ENCODE measurements at regions not wholly inside any gene's neighbourhood (a gene's known extent, or its start where the extent isn't known, plus 50 kb on each side); places are given as distances from the start of the nearest gene placed in this dataset.

DNA sequence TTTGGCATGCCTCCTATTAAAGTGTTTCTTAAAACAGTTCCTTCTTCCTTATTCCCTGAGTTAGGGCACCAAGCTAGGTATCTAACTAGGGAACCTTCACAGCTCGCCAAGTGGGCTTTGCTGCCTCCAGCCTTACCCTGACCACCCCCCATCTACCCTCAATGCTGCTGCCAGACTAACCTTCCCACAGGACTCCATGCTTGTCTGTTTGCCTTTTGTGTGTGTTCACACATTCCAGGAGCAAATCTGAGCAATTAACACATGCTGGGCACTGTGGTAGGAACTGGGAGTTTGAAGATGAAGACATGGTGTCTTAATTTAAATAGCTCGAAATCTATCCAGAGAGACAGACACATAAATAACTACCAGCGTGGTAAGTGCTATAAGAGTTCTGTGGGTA is 185.2 kb downstream of the MZT1 start:
- ChIA-PET POLR2A (ENCODE audit: low non-redundant PET) (no interaction called here), CTCF (no interaction called here)
- intact Hi-C loops (cut with micrococcal nuclease; ENCODE audit: unreplicated experiment) = no loop called here

DNA sequence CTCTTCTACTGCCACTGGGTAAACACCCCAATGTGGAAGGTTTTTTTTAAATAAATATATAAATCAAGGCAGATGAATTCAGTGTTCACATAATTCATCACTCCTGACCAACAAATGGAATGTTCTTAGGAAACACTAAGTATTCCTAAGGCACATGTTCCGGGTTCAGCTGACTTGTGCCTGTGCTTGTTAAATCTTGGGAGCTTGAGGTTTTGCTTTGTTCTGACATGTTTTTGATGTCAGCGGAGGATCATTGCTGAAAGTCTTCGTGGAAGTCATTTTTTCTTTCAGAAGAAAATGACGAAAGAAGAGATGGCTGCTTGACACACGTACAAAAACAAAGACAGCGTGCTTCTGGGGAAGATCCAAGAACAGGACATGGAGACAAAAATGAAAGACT is 185.8 kb downstream of the MZT1 start:
- no peaks in the 10 kb centered on the region for H3K9me3 ChIP-seq (ENCODE audit: low read depth, low read length, poor library complexity, severe bottlenecking)
- POLR2A ChIA-PET (ENCODE audit: low non-redundant PET) = no interaction called here
- H3K4me1 ChIP-seq (ENCODE audit: insufficient read depth, low read length, poor library complexity, severe bottlenecking) = no peaks in the 10 kb centered on the region
- no peaks in the 10 kb centered on the region for H3K36me3 ChIP-seq (ENCODE audit: insufficient read depth, low read length, poor library complexity, severe bottlenecking)
- CTCF ChIA-PET = no interaction called here
- BruUV-seq (replicated peaks) = no TSS peak
- no peak overlapping the region for H3K27ac ChIP-seq (ENCODE audit: low read depth, low read length, poor library complexity, severe bottlenecking)
- intact Hi-C loops (cut with micrococcal nuclease; ENCODE audit: unreplicated experiment) = no loop called here
- DNase-seq (ENCODE audit: low spot score) = no peak
- H3K4me3 ChIP-seq (ENCODE audit: low read depth, low read length, poor library complexity, severe bottlenecking) = no peak overlapping the region
- TF ChIP-seq EZH2 (IDR thresholded peaks at IDR 0.05; ENCODE audit: borderline replicate concordance, low read depth, low read length, poor library complexity, severe bottlenecking) = no peak
- TF ChIP-seq, protein P1, sequence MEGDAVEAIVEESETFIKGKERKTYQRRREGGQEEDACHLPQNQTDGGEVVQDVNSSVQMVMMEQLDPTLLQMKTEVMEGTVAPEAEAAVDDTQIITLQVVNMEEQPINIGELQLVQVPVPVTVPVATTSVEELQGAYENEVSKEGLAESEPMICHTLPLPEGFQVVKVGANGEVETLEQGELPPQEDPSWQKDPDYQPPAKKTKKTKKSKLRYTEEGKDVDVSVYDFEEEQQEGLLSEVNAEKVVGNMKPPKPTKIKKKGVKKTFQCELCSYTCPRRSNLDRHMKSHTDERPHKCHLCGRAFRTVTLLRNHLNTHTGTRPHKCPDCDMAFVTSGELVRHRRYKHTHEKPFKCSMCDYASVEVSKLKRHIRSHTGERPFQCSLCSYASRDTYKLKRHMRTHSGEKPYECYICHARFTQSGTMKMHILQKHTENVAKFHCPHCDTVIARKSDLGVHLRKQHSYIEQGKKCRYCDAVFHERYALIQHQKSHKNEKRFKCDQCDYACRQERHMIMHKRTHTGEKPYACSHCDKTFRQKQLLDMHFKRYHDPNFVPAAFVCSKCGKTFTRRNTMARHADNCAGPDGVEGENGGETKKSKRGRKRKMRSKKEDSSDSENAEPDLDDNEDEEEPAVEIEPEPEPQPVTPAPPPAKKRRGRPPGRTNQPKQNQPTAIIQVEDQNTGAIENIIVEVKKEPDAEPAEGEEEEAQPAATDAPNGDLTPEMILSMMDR (conservative IDR thresholded peaks at IDR 0.05; ENCODE audit: low read depth, low read length) = no peak
- peaks cover 59% of the 10 kb centered on the region for H3K27me3 ChIP-seq (replicated peaks; ENCODE audit: insufficient read depth, low read depth, low read length, poor library complexity)

More for the DNA sequence above, 185.2 kb downstream of the MZT1 start:
- peaks cover 54% of the 10 kb centered on the region for H3K27me3 ChIP-seq (replicated peaks; ENCODE audit: insufficient read depth, low read depth, low read length, poor library complexity)
- DNase-seq (ENCODE audit: low spot score) = no peak
- H3K36me3 ChIP-seq (ENCODE audit: insufficient read depth, low read length, poor library complexity, severe bottlenecking) = no peaks in the 10 kb centered on the region
- H3K4me3 ChIP-seq (ENCODE audit: low read depth, low read length, poor library complexity, severe bottlenecking) = no peak overlapping the region
- no peaks in the 10 kb centered on the region for H3K9me3 ChIP-seq (ENCODE audit: low read depth, low read length, poor library complexity, severe bottlenecking)
- no peak overlapping the region for H3K27ac ChIP-seq (ENCODE audit: low read depth, low read length, poor library complexity, severe bottlenecking)
- no peaks in the 10 kb centered on the region for H3K4me1 ChIP-seq (ENCODE audit: insufficient read depth, low read length, poor library complexity, severe bottlenecking)
- BruUV-seq (replicated peaks) = no TSS peak
- TF ChIP-seq EZH2 (IDR thresholded peaks at IDR 0.05; ENCODE audit: borderline replicate concordance, low read depth, low read length, poor library complexity, severe bottlenecking) = no peak
- TF ChIP-seq, protein P1 (conservative IDR thresholded peaks at IDR 0.05; ENCODE audit: low read depth, low read length) = no peak

DNA sequence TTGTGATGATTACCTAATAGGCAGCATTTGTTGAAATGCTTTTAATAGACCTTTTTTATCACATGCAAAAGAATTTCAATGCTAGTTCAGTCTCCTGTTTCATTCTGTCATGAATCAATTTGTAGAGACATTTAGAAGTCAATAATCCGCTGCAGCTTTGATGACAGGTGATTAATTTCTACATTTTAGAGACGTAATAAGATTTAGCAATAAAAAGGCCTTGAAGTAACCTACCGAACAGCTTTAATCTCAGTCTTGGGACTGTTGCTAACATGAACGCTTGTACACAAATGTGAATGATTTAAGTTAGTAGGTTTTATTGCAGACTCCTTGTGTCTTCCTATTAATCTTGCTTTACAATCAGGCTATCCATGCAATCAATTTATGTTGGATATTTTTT is 186.5 kb downstream of the MZT1 start:
- no peaks in the 10 kb centered on the region for H3K36me3 ChIP-seq (ENCODE audit: insufficient read depth, low read length, poor library complexity, severe bottlenecking)
- H3K4me3 ChIP-seq (ENCODE audit: low read depth, low read length, poor library complexity, severe bottlenecking) = no peak overlapping the region
- no peaks in the 10 kb centered on the region for H3K4me1 ChIP-seq (ENCODE audit: insufficient read depth, low read length, poor library complexity, severe bottlenecking)
- no TSS peak for BruUV-seq (replicated peaks)
- intact Hi-C loops (cut with micrococcal nuclease; ENCODE audit: unreplicated experiment) = no loop called here
- no peak for DNase-seq (ENCODE audit: low spot score)
- POLR2A ChIA-PET (ENCODE audit: low non-redundant PET) = no interaction called here
- TF ChIP-seq EZH2 (IDR thresholded peaks at IDR 0.05; ENCODE audit: borderline replicate concordance, low read depth, low read length, poor library complexity, severe bottlenecking) = no peak
- TF ChIP-seq, protein P1 (conservative IDR thresholded peaks at IDR 0.05; ENCODE audit: low read depth, low read length) = no peak
- CTCF ChIA-PET = no interaction called here
- H3K27me3 ChIP-seq (replicated peaks; ENCODE audit: insufficient read depth, low read depth, low read length, poor library complexity) = peaks cover 67% of the 10 kb centered on the region
- H3K27ac ChIP-seq (ENCODE audit: low read depth, low read length, poor library complexity, severe bottlenecking) = no peak overlapping the region
- no peaks in the 10 kb centered on the region for H3K9me3 ChIP-seq (ENCODE audit: low read depth, low read length, poor library complexity, severe bottlenecking)
